Endothelial cell of umbilical vein (primary cell): ENCODE measurements at regions not wholly inside any gene's neighbourhood (a gene's known extent, or its start where the extent isn't known, plus 50 kb on each side); places are given as distances from the start of the nearest gene placed in this dataset.

Source experiments
- BruUV-seq: library from RNA; stranded (reverse); fragments of 400-500 nt; replicated peaks from 2 replicates; lab custom pipeline; 2021; lab: Mats Ljungman, UMichigan
- CTCF ChIA-PET: fragments of 300-600, 350-600 bp; sonication (Branson Sonifier 250); formaldehyde crosslinking; loops from one replicate; lab custom pipeline; 2021; ENCODE audit warnings: antibody characterized with exemption, inconsistent platforms; lab: Charles Lee
- POLR2A ChIA-PET: fragments of 300-600, 350-600 bp; sonication (Branson Sonifier 250); formaldehyde crosslinking; loops from one replicate; lab custom pipeline; 2021; ENCODE audit warnings: antibody characterized with exemption, inconsistent platforms; lab: Charles Lee
- DNase-seq: peaks from one replicate; pipeline ENCODE4 v3.0.0-alpha.2; 2011; ENCODE audit warnings: low read depth, low spot score
- FAIRE-seq: peaks from 2 replicates; lab custom pipeline; 2011; peaks lifted over from hg19 to GRCh38; lab: Jason Lieb, UNC
- H2AFZ ChIP-seq: 2 replicates; pipeline ENCODE4 v1.6.0; 2012; ENCODE audit warnings: low read depth, low read length, control low read depth, inconsistent platforms
- H3K27ac ChIP-seq: 2 replicates; pipeline ENCODE4 v1.5.1; 2011; ENCODE audit warnings: low read depth, mild to moderate bottlenecking, control low read depth, low read length, moderate library complexity; ENCODE audit not compliant: insufficient read depth
- H3K27me3 ChIP-seq, 2 experiments: 2 replicates each; pipeline versions ENCODE4 v1.6.0 to v1.6.1; 2011; ENCODE audit warnings: low read length in 2 of 2, mixed read lengths in 1 of 2; ENCODE audit not compliant: control insufficient read depth in 2 of 2, insufficient read depth in 2 of 2
- H3K36me3 ChIP-seq, 2 experiments: 2 replicates in 1 of 2; 3 replicates in 1 of 2; pipeline ENCODE4 v1.5.1; 2011; ENCODE audit warnings: low read length in 2 of 2, mild to moderate bottlenecking in 1 of 2, moderate library complexity in 1 of 2; ENCODE audit not compliant: control insufficient read depth in 2 of 2, insufficient read depth in 2 of 2; ENCODE audit errors: extremely low read depth in 1 of 2
- H3K4me1 ChIP-seq: 3 replicates; pipeline ENCODE4 v1.5.1; 2011; ENCODE audit warnings: mild to moderate bottlenecking, low read length; ENCODE audit not compliant: control insufficient read depth, insufficient read depth; ENCODE audit errors: extremely low read depth
- H3K4me2 ChIP-seq: 2 replicates; pipeline ENCODE4 v1.6.1; 2011; ENCODE audit warnings: low read length, control low read depth, mixed read lengths; ENCODE audit not compliant: insufficient read depth
- H3K4me3 ChIP-seq, 3 experiments: fragments of 200-600 bp in 1 of 3; sonication (generic), shearing (Covaris generic) in 1 of 3; replicated peaks in 1 of 3; 2 replicates each; pipeline ENCODE4 v1.5.1; 2011 to 2016; ENCODE audit warnings: control low read depth in 3 of 3, low read length in 3 of 3, mild to moderate bottlenecking in 2 of 3, inconsistent platforms in 1 of 3, low read depth in 1 of 3, moderate library complexity in 1 of 3; ENCODE audit not compliant: insufficient read depth in 1 of 3
- H3K79me2 ChIP-seq: 2 replicates; pipeline ENCODE4 v1.6.0; 2012; ENCODE audit warnings: low read length, inconsistent platforms; ENCODE audit not compliant: control insufficient read depth, insufficient read depth
- H3K9ac ChIP-seq: replicated peaks from 2 replicates; pipeline ENCODE3; 2011; ENCODE audit warnings: low read length, control low read depth; ENCODE audit not compliant: insufficient read depth; ENCODE audit errors: extremely low read depth
- H3K9me1 ChIP-seq: replicated peaks from 3 replicates; pipeline ENCODE4 v1.6.0; 2011; ENCODE audit warnings: mild to moderate bottlenecking, low read length; ENCODE audit not compliant: control insufficient read depth, insufficient read depth; ENCODE audit errors: extremely low read depth
- H3K9me3 ChIP-seq: replicated peaks from 2 replicates; pipeline ENCODE4 v1.5.1; 2012; ENCODE audit warnings: low read length, inconsistent platforms; ENCODE audit not compliant: control insufficient read depth, insufficient read depth
- H4K20me1 ChIP-seq: replicated peaks from 2 replicates; pipeline ENCODE3; 2011; ENCODE audit warnings: mild to moderate bottlenecking, low read length; ENCODE audit not compliant: control insufficient read depth, insufficient read depth; ENCODE audit errors: extremely low read depth
- EZH2 ChIP-seq: IDR thresholded peaks from 2 replicates; pipeline ENCODE4 v1.6.1; 2012; ENCODE audit warnings: borderline replicate concordance, low read depth, mild to moderate bottlenecking, moderate library complexity, low read length, inconsistent platforms; ENCODE audit not compliant: severe bottlenecking
- FOS ChIP-seq: IDR thresholded peaks from 2 replicates; pipeline ENCODE4 v1.6.1; 2011; ENCODE audit warnings: mild to moderate bottlenecking, low read length, moderate library complexity, borderline replicate concordance; ENCODE audit not compliant: insufficient read depth
- GATA2 ChIP-seq: IDR thresholded peaks from 2 replicates; pipeline ENCODE4 v1.7.0; 2011; ENCODE audit warnings: low read depth, mild to moderate bottlenecking, moderate library complexity, mixed read lengths, low read length; ENCODE audit not compliant: insufficient read length, insufficient read depth
- JUN ChIP-seq: IDR thresholded peaks from 2 replicates; pipeline ENCODE4 v1.6.1; 2011; ENCODE audit warnings: borderline replicate concordance, low read depth; ENCODE audit not compliant: insufficient read length, insufficient read depth
- MYC ChIP-seq: IDR thresholded peaks from one replicate; pipeline ENCODE4 v1.6.1; 2011; ENCODE audit warnings: mild to moderate bottlenecking, low read depth, low read length
- POLR2A ChIP-seq: IDR thresholded peaks from 2 replicates; pipeline ENCODE4 v1.6.1; 2012; ENCODE audit warnings: low read depth, mild to moderate bottlenecking, control low read depth, low read length
- POLR2AphosphoS5 ChIP-seq: IDR thresholded peaks from 2 replicates; pipeline ENCODE4 v1.6.1; 2012; ENCODE audit warnings: low read depth, mild to moderate bottlenecking, control low read depth, low read length, moderate library complexity; ENCODE audit not compliant: insufficient read depth
- dilution Hi-C: fragments of 300-500 bp; cut with MboI; formaldehyde crosslinking; loops from one replicate; pipeline ENCODE4 v1.15.0; 2019; ENCODE audit warnings: low sequenced_read_pairs; ENCODE audit not compliant: extremely low pct_ligation_motif_present
- intact Hi-C: fragments of 100-400 bp; cut with micrococcal nuclease; formaldehyde crosslinking; loops from one replicate; pipeline ENCODE4 v1.10.0; 2022
- TF ChIP-seq, protein P1 (sequence below): IDR thresholded peaks from 2 replicates; pipeline ENCODE4 v1.6.1; 2011; ENCODE audit not compliant: insufficient read depth, insufficient read length
- TF ChIP-seq, protein P2 (sequence below), 2 donors: IDR thresholded peaks; 1 replicate in 1 of 2; 2 replicates in 1 of 2; pipeline ENCODE4 v1.5.1; 2011; ENCODE audit warnings: low read length in 2 of 2, mild to moderate bottlenecking in 2 of 2, moderate library complexity in 2 of 2, control low read depth in 1 of 2, inconsistent platforms in 1 of 2, low read depth in 1 of 2; ENCODE audit not compliant: insufficient read depth in 1 of 2; ENCODE audit errors: extremely low read depth in 1 of 2

DNA sequence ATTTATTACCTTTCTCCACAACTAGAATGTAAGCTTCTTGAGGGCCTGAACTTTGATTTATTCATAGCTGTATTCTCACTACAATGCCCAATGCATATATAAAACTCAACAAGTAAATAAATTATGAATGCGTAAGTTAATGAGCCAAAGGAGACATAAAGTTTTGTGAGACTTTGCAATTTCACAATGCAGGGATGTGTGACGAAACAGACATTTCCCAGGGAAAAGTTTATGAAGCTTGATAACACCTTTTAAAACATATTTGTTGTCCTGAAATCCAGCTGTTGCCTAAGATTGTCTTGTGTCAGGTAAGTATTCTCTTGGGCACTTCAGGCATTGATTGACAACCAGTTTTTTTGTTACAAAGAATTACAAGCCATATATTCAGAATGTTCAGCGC lies 800.1 kb downstream of the BRINP1 start:
- POLR2A ChIA-PET = no interaction called here
- DNase-seq (no peak), FAIRE-seq (no peak)
- H4K20me1 ChIP-seq = no peaks in the 10 kb centered on the region
- no peaks in the 10 kb centered on the region for H3K4me1 ChIP-seq
- H3K9me1 ChIP-seq = no peaks in the 10 kb centered on the region
- intact Hi-C loops = no loop called here
- peaks cover 0 to 2% of the 10 kb centered on the region in 2 experiments for H3K27me3 ChIP-seq
- TF ChIP-seq GATA2 (no peak), POLR2AphosphoS5 (no peak), JUN (no peak), POLR2A (no peak), FOS (no peak), MYC (no peak), EZH2 (no peak)
- TF ChIP-seq, protein P1, sequence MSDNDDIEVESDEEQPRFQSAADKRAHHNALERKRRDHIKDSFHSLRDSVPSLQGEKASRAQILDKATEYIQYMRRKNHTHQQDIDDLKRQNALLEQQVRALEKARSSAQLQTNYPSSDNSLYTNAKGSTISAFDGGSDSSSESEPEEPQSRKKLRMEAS = no peak
- TF ChIP-seq, protein P2, sequence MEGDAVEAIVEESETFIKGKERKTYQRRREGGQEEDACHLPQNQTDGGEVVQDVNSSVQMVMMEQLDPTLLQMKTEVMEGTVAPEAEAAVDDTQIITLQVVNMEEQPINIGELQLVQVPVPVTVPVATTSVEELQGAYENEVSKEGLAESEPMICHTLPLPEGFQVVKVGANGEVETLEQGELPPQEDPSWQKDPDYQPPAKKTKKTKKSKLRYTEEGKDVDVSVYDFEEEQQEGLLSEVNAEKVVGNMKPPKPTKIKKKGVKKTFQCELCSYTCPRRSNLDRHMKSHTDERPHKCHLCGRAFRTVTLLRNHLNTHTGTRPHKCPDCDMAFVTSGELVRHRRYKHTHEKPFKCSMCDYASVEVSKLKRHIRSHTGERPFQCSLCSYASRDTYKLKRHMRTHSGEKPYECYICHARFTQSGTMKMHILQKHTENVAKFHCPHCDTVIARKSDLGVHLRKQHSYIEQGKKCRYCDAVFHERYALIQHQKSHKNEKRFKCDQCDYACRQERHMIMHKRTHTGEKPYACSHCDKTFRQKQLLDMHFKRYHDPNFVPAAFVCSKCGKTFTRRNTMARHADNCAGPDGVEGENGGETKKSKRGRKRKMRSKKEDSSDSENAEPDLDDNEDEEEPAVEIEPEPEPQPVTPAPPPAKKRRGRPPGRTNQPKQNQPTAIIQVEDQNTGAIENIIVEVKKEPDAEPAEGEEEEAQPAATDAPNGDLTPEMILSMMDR (IDR thresholded peaks at IDR 0.05; ENCODE audit: extremely low read depth in 1 of 2, insufficient read depth in 1 of 2, low read depth in 1 of 2, low read length in 2 of 2) = no peak
- no peaks in the 10 kb centered on the region for H3K9me3 ChIP-seq
- H3K4me3 ChIP-seq = no peak overlapping the region
- H3K4me2 ChIP-seq = no peak overlapping the region
- CTCF ChIA-PET = no interaction called here
- no peaks in the 10 kb centered on the region for H3K79me2 ChIP-seq
- no peak overlapping the region for H3K27ac ChIP-seq
- no peak overlapping the region for H3K9ac ChIP-seq
- no peaks in the 10 kb centered on the region for H3K36me3 ChIP-seq
- BruUV-seq = no TSS peak
- dilution Hi-C loops = no loop called here
- H2AFZ ChIP-seq = no peak overlapping the region
